GM06990 (cell line): ENCODE measurements at regions not wholly inside any gene's neighbourhood (a gene's known extent, or its start where the extent isn't known, plus 50 kb on each side); places are given as distances from the start of the nearest gene placed in this dataset.

Source experiments
- DNase-seq: peaks from one replicate; pipeline ENCODE4 v3.0.0-alpha.2; 2011; ENCODE audit not compliant: insufficient read length; ENCODE audit errors: extremely low read depth
- H3K27me3 ChIP-seq: replicated peaks from 2 replicates; pipeline ENCODE4 v1.6.0; 2011; ENCODE audit warnings: low read length; ENCODE audit not compliant: control insufficient read depth, insufficient read depth
- H3K36me3 ChIP-seq: 2 replicates; pipeline ENCODE4 v1.5.1; 2011; ENCODE audit warnings: low read length; ENCODE audit not compliant: control insufficient read depth, insufficient read depth
- H3K4me3 ChIP-seq: replicated peaks from 2 replicates; pipeline ENCODE4 v1.5.1; 2011; ENCODE audit warnings: low read depth, mild to moderate bottlenecking, control low read depth, low read length
- CTCF ChIP-seq: IDR thresholded peaks from 2 replicates; pipeline ENCODE4 v1.5.1; 2011; ENCODE audit warnings: low read length, control low read depth, mild to moderate bottlenecking, inconsistent platforms; ENCODE audit not compliant: insufficient read depth, poor library complexity, severe bottlenecking

GRCh38 chr5:92086059-92086811 lies 703.1 kb upstream of the ARRDC3 start:
- no peak for TF ChIP-seq CTCF
- Histone ChIP-seq H3K36me3 (no peaks in the 10 kb centered on the region), H3K4me3 (no peak overlapping the region), H3K27me3 (no peaks in the 10 kb centered on the region)
- no peak for DNase-seq

- DNase-seq = no peak
- Histone ChIP-seq H3K27me3 (no peaks in the 10 kb centered on the region), H3K4me3 (no peak overlapping the region), H3K36me3 (no peaks in the 10 kb centered on the region)
- no peak for TF ChIP-seq CTCF
These were observed 699.0 kb upstream of the ARRDC3 start for GRCh38 chr5:92081958-92082712.

DNA sequence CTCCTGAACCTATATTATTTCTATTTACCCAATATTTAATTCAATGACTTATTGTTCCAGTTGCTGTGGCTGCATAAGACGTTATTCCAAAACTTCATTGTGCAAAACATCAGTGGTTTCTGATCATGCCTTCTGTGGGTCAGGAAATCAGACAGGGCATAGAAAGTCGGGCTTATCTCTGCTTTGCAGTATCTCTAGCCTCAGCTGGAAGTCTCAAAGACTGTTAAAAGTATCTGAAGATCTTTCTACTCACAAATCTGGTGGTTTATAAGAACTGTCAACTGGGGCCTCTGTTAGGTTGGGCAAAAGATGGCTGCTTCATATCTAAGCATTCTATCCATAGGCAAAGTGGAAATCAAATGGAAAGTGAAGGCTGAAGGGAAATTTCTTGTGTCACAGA lies 687.7 kb upstream of the ARRDC3 start:
- H3K4me3 ChIP-seq = no peak overlapping the region
- no peak for DNase-seq
- H3K27me3 ChIP-seq = no peaks in the 10 kb centered on the region
- no peak for TF ChIP-seq CTCF
- no peaks in the 10 kb centered on the region for H3K36me3 ChIP-seq

GRCh38 chr5:92064993-92065392 lies 681.9 kb upstream of the ARRDC3 start:
- Histone ChIP-seq H3K4me3 (no peak overlapping the region), H3K27me3 (no peaks in the 10 kb centered on the region), H3K36me3 (no peaks in the 10 kb centered on the region)
- no peak for TF ChIP-seq CTCF
- DNase-seq = no peak

GRCh38 chr5:92051741-92052140 lies 668.6 kb upstream of the ARRDC3 start:
- no peak overlapping the region for H3K4me3 ChIP-seq
- H3K27me3 ChIP-seq = no peaks in the 10 kb centered on the region
- DNase-seq = no peak
- H3K36me3 ChIP-seq = no peaks in the 10 kb centered on the region
- no peak for TF ChIP-seq CTCF

- Histone ChIP-seq H3K27me3 (no peaks in the 10 kb centered on the region), H3K36me3 (no peaks in the 10 kb centered on the region), H3K4me3 (no peak overlapping the region)
- DNase-seq = no peak
- no peak for TF ChIP-seq CTCF
These were observed 667.9 kb upstream of the ARRDC3 start for GRCh38 chr5:92050970-92051369.
